ENCODE measurements at regions not wholly inside any gene's neighbourhood (a gene's known extent, or its start where the extent isn't known, plus 50 kb on each side); places are given as distances from the start of the nearest gene placed in this dataset.
"Not testable (repeated sequence)": the region's sequence is repeated elsewhere in the genome, so short reads cannot be mapped to it uniquely, and the experiment has no call there.

GRCh38 chr14:100421756-100422470 is 98.8 kb downstream of the SLC25A47 start:
- no peak for DNase-seq (ENCODE audit: low spot score)

DNA sequence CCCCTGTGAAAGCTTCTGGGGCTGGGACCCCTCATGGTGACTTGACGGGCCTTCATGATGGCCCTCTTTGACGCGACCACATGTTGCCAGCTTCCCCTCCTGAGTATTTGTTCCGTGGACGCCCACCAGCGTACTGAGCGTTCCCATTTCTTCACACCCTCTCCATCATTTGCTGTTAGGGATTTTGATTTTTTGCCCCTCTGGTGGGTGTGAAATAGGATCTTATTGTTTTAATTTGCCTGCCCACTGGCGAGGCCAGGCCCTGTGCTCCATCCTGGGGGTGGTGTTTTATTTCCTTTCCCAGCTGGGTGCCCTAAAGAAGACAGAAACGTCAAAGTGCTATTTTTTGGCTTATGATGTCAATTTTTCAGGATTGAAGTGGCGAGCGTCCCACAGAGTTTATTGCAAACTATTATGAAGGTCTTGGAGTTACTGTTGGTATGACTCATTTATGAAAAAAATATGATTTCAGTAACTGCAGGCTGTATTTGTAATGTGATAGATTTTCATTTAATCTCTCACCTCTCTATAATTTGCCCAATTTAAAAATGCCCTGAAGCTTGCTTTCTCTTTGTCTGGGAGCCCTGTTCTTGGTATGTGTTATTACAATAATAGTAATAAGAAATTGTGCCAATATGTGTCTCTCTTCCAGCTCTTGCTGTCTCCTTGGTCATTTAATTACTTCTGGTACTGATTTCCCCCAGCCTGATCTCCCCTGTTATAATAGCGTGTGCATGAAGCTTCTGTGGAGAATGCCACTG is 99.6 kb downstream of the SLC25A47 start:
- no peak for DNase-seq (ENCODE audit: low spot score)

DNA sequence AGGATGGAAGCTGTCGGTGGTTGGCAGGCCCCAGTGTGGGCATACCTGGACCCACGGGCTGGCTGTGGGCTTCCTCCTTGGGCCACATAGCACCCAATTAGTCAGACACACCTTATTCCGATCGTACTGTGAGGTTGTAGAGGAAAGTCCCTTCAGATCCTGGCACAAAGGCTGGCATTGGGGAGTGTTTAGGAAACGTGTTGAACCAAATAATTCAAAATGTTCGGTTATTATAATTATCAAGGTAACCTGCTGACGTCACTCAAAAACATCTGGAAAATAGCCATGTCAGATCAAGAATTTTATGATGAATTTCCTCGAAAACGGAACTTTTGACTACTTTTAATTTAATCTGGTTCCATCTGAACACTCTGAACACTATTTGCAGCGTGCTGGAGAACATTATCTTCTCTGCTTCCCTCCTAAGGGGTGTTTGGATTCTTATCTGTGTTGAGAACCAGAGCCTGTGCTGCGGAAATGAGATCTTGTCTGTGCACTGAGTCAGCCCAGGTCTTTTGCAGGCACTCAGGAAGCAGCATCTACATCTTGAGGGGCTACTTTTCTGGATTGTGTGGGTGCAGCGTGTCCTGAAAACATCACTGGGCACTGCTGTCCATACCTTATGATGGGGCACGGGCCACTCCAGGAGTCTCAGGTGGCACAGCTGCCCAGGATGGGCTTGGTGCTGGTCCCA is 100.3 kb downstream of the SLC25A47 start:
- DNase-seq (ENCODE audit: low spot score) = no peak

- no peak for DNase-seq (ENCODE audit: low spot score)
Observed at GRCh38 chr14:100424504-100425428, 101.6 kb downstream of the SLC25A47 start.

GRCh38 chr14:100425429-100425827 is 102.3 kb downstream of the SLC25A47 start:
- no peak for DNase-seq (ENCODE audit: low spot score)

DNA sequence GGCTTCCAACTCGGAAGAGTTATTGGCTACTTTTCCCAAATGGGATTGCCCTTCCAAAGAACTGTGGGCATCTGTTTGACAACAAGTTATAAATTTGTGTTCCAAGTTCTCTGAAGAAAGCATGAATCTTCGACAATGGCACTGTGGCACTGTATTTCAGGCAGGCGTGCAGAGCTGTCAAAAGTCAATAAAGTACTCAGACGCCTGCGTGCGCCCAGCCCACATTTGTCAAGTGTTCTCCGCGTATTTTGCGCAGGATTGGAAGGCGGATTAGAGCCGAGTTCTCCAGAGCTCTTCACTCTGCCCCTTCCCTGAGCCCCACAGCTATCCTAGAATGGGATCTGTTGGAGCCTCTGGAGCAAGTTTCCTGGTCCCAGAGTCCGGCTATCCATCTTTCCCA is 103.2 kb downstream of the SLC25A47 start:
- DNase-seq (ENCODE audit: low spot score) = no peak

GRCh38 chr14:100427166-100427565 is 104.0 kb downstream of the SLC25A47 start:
- DNase-seq (ENCODE audit: low spot score) = no peak

DNA sequence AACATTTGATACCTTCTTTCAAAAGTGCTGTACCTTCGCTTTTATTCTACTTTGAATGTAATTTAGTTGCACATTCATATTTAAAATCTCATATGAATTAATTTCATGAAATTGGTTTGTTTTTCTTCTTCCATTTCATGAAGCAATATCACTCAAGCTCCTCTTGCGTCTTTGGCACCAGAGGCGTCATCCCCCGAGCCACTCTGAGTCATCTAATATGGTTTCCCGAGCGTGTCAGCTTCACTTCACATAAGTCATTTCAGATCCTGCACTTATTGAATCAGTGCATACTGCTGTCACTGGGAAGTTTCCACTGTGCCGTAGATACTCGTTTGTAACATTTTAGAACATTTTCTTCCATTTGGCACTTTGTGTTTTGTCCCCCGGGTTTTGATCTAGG is 105.6 kb downstream of the SLC25A47 start:
- no peak for DNase-seq (ENCODE audit: low spot score)

GRCh38 chr14:100429537-100429936 is 106.4 kb downstream of the SLC25A47 start:
- DNase-seq (ENCODE audit: low spot score) = no peak

GRCh38 chr14:100430571-100430970 is 107.4 kb downstream of the SLC25A47 start:
- no peak for DNase-seq (ENCODE audit: low spot score)

GRCh38 chr14:100431461-100431860 is 108.3 kb downstream of the SLC25A47 start:
- not testable (repeated sequence) for DNase-seq (ENCODE audit: low spot score)

DNA sequence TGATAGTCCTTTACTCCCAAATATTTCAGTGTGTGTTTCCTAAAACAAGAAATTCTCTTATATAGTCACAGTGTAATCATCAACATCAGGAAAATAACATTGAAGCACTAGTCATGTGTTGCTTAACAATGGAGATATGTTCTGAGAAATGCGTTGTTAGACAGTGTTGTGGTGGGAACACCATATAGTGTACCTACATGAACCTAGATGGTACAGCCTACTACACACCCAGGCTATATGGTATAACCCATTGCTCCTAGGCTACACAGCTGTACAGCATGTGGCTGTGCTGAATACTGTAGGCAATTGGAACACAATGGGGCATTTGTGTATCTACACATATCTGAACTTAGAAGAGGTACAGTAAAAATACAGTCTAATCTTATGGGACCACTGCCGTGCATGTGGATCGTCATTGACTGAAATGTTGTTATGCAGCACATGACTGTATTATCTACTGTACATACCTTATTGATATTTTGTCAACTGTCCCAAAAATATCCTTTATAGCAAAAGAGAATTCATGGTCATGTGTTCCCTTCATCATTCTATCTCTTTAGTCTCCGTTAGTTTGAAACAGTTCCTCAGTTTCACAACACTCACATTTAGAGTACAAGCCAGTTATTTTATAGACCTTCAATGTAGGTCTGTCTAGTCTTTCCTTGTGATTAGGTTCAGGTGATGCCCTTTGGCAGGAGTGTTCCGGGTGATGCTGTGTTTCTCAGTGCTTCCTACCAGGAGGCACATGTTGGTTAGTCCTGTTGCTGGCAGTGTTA is 109.7 kb downstream of the SLC25A47 start:
- no peak for DNase-seq (ENCODE audit: low spot score)

DNA sequence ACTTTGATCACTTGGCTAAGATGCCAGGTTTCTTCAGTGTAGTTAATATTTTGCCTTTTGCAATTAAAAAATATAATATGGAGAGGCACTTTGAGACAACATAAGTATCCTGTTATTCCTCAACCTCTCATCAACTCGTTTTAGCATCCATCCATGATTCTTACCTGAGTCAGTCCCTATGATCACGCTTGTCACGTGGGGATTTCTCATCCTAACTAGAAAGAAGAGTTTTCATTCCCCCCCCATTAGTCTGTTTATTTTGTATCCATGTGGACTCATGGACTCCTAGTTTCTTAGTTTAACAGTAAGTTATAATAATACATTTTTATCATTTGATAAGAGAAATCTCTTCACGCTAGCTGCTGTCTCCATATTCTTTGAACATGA is 110.3 kb downstream of the SLC25A47 start:
- no peak for DNase-seq (ENCODE audit: low spot score)

GRCh38 chr14:100434033-100434601 is 111.0 kb downstream of the SLC25A47 start:
- DNase-seq (ENCODE audit: low spot score) = no peak

GRCh38 chr14:100434911-100435438 is 111.8 kb downstream of the SLC25A47 start:
- DNase-seq (ENCODE audit: low spot score) = no peak

DNA sequence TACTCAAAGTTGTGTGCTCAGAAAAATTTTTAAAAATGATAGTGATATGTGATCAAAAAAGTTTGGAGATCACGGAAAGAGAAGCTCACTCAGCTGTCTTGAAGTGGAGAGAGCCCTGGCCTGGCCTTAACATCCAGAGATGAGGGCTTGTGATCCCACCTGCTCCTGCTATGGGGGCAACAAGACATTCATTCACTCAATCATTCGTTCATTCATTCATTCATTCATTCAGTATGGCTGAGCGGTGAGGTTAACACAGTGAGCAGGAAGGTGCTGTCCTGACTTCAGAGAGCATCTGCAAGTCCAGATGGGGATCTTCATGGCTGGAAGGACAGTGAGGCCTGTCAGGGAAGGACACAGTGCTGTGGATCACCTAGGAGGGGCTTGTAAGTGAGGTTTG is 112.3 kb downstream of the SLC25A47 start:
- DNase-seq (ENCODE audit: low spot score) = no peak

DNA sequence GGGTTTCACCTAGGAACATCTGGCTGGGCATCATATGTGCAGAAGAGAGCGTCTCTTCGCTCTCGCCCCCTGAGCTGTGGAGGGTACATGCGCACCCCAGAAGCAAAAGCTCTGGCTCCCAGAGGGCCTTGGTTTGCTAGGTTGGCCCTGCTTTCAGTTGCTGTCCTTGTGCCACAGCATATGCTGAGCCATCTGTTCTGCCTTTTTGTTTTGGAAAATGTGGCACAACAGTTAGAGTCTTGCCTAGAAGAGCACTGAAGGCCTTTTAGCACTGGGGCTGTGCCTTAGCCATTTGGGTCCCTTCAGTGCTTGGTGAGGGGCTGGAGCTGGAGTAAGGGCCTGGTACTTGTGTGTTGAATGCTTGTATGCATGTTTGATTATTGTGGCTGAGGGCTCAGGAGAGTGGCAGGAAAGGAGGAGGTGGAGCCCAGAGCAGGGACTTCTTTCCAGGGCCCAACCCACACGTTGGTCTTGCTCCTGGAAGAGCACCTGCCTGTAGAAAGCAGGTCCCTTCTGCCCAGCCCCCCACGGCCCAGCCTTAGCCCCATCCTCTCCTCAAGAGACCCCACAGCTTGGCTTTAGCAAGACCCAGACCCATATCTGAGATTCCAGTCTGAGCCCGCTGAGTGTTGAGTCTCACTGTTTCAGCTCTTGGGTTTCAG is 113.7 kb downstream of the SLC25A47 start:
- no peak for DNase-seq (ENCODE audit: low spot score)

GRCh38 chr14:100438271-100438670 is 115.1 kb downstream of the SLC25A47 start:
- no peak for DNase-seq (ENCODE audit: low spot score)

DNA sequence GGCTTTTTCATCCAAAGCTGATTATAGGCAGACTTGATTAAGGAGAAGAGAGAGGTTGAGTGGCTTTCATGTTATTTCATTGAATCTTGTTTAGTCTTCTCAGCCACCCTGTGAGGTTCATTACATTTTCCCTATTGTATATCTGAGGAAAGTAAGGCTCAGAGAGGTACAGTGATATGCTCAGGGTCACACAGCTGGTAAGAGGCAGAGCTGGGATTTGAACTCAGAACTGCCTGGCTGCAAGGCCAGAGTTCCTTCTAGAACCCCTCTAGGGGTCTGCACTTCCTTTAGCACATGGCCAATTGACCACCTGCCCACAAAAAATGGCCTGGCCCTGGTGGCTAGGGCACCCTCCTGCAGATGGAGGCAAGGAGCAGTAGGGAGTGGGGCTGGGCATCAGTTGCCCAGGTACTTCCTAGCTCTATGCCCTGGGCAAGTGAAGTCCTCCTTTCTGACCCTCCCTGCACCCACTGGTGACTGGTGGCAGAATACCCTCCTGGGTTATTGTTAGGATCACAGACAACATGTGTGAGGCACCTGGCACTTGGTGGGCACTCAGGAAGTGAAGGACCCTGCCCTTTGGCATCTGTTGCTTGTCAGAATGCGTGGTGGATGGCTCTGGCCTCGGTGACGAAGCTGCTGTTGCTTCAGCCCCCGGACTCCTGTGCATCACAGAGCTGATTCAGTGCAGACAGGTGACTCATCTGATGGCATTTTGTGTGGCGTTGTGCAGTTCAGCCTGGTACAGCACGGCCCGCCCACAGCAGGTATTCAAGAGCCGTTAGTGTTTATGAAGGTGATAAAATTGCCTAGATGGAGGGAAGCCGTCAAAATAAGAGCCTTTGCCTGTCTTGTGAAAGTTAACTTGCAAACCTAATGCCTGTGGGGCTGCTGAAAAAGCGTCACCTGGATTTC is 115.8 kb downstream of the SLC25A47 start:
- no peak for DNase-seq (ENCODE audit: low spot score)

Data from hematopoietic multipotent progenitor cell treated with erythropoietin and hydrocortisone succinate and interleukin-3 and kit ligand, for 15 days (in vitro differentiated cells).